ENCODE measurements at regions not wholly inside any gene's neighbourhood (a gene's known extent, or its start where the extent isn't known, plus 50 kb on each side); places are given as distances from the start of the nearest gene placed in this dataset.
"Not testable (repeated sequence)": the region's sequence is repeated elsewhere in the genome, so short reads cannot be mapped to it uniquely, and the experiment has no call there.

DNA sequence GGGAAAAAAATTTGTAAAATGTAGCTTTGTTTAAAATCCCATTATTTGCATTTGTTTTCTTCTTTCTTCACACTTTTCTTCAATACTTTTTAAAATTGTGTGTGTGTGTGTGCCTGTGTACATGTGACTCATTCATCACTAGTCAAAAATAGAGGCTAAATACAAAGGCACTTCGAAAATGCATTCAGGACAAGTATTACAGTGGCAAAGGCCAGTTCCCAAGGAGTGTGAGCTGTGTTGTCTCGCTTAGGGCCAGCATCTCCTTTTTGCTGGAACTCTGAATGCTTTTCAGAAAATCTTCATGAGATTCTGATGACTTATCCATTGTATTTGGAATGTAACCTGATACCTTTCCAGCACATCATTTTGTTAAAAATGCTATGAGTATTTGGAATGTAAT lies 288.5 kb upstream of the CNR1 start:
- no peak for DNase-seq (ENCODE audit: low spot score)

DNA sequence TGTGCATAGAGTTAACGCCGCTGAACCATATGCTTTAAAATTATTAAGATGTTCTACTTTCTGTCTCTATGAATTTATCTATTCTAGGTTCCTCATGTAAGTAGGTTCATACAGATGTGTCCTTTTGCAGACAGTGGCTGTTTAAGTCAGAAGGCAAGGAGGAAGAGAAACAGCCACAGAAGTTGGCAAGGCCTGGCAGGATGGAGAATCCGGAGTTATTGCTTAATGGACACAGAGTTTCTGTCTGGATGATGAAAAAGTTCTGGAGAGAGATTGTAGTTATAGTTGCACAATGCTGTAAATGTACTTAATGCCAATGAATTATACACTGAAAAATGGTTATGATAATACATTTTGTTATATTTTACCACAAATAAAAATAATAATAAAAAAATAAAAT lies 283.6 kb upstream of the CNR1 start:
- DNase-seq (ENCODE audit: low spot score): no peak

DNA sequence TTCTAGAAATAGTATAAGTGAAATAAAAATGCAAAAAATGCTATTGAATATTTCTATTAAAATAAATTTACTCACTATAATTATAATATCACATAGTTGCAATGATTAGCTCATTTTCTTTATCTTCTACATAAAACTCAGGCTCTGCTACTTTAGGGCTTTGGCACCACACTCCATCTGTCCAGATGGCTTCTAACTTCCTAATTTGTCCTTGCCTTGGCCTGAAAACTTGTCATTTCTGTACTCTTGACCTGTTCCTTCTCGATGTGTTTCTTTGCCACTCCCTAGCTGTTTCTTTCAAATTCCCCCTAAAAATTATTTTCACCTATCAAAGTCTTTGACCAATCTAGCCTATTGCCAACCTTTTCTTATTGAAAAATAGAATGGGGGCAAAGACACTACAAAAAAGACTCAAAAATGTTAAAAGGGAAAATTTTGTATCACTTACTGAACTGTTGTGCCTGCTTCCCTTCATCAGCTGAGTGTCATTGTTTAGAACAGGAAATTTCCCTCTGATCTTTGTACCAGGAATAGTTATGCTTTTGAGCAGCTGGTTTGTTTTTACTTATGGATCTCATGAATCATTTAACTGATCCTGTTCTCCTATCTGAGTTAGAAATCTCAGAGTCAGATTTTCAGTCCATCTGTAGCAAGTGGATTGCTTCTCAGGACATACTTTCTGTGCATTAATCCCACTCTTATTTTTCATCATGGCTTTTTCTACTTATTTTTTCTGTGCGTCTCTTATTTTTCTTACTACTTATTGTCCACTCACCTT lies 279.2 kb upstream of the CNR1 start:
- DNase-seq (ENCODE audit: low spot score): no peak

DNA sequence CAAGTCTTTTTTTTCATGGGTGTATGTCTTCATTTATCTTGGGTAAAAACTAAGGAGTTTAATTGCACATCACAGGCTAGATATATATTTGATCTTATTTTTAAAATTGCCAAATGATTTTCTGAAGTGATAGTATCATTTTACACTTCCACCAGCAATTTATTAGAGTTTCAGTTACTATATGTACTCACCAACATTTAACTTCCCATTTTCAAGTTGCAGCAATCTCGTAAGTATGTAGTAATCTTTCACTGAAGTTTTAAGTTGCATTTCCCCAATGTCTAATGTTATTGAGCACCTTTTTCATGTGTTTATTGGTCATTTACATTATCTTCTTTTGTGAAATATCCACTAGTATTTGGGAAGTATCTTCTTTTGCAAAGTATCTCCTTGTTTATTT lies 277.4 kb upstream of the CNR1 start:
- DNase-seq (ENCODE audit: low spot score): no peak

DNA sequence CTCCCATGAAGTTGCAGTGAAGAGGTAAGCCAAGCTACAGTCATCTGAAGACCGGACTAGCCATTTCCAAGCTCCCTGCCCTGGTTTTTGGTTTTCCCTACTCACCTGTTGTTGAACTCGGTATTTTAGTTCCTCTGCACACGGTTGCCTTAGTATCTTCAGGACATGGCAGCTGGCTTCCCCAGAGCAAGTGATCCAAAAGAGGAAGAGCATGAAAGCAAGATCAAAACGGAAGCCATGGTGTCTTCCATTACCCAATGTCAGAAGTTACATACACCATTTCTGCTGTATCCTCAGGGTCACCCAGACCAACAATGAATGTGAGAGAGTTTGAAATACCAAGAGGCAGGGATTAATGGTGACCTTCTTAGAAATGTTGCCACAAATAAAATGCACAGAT lies 276.6 kb upstream of the CNR1 start:
- no peak for DNase-seq (ENCODE audit: low spot score)

DNA sequence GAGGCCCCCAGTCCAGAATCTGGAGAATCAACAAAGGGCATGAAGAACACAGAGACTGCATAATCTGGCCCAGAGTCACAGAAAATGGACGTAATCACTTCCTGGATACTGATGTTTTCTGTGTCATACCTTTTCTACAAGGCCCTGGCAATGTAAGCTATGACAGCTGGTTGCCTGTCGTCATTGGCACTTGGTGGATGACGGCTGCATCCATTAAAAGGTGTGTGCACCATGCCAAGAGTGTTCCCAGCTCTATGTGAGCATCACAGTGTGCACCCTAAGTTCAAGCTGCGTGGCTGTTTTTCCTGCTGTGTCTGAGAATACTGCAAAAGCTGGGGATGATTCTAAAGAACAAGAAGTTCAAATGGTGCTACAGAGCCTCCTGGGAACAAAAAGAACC lies 275.2 kb upstream of the CNR1 start:
- no peak for DNase-seq (ENCODE audit: low spot score)

DNA sequence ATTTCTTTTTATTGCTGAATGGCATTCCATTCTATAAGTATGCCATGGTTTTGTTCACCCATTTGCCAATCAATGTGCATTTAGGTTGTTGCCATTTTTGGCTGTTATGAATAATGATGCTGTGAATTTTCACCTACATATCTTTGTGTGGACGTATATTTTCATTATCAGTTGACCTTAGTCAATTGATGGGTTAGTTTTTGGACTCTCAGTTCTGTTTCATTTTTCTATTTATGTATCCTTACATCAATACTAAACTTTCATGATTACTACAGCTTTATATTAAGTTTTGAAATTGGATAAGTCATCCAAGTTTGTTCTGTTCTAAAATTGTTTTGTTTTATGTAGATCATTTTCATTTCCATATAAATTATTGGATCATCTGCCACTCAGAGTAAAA lies 261.9 kb upstream of the CNR1 start:
- DNase-seq (ENCODE audit: low spot score): no peak

DNA sequence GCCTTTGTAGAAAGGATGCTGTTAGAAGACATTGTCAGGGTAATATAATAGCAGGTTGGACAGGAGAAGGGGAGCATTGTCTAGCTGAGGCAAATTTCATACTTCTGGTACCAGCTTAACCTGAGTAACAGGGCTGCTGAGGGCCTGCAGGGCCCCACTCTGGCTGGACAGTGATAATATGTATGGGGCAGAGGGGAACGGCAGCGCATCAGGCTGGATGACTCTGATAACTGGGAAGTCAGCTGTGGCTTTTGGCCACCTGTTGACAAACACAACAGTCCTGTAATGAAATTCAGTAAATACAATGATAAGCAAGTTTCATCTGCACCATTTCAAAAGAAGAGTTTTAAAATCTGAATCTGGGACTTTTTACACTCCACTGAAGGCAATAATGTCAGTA lies 259.9 kb upstream of the CNR1 start:
- no peak for DNase-seq (ENCODE audit: low spot score)

DNA sequence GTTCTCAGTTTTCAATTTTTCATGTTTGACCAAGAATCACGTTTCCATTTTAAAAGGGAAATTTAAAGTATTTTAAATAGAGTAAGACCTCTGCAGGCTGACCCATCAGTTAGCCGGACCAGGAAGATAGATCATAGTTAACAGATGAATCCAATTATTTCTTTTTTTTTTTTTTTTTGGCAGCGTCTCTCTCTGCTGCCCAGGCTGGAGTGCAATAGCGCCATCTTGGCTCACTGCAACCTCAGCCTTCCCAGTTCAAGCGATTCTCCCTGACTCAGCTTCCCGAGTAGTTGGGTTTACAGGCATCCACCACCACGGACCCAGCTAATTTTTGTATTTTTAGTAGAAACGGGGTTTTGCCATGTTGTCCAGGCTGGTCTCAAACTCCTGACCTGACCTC lies 256.7 kb upstream of the CNR1 start:
- DNase-seq (ENCODE audit: low spot score): no peak

DNA sequence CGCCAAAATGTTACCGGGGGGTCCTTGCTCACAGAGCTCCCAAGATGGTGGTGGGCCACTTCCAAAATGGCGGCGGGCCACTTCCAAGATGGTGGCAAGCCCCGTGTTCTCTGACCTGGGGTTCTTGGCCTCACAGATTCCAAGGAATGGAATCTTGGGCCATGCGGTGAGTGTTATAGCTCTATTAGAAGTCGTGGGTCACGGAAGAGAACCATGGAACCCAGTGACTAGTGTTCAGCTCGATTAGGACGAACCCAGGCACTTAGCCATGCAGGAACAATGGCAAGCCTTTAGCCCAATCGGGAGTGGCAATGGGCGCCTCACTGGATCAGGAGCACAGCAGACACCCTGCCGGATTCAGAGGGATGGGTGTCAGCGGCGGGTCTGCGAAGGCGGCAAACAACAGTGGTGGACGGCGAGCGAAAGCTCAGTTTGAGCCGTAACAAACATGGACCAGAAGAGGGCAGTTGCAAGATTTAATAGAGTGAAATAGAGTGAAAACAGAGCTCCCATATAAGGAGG lies 254.9 kb upstream of the CNR1 start:
- not testable (repeated sequence) for DNase-seq (ENCODE audit: low spot score)

DNA sequence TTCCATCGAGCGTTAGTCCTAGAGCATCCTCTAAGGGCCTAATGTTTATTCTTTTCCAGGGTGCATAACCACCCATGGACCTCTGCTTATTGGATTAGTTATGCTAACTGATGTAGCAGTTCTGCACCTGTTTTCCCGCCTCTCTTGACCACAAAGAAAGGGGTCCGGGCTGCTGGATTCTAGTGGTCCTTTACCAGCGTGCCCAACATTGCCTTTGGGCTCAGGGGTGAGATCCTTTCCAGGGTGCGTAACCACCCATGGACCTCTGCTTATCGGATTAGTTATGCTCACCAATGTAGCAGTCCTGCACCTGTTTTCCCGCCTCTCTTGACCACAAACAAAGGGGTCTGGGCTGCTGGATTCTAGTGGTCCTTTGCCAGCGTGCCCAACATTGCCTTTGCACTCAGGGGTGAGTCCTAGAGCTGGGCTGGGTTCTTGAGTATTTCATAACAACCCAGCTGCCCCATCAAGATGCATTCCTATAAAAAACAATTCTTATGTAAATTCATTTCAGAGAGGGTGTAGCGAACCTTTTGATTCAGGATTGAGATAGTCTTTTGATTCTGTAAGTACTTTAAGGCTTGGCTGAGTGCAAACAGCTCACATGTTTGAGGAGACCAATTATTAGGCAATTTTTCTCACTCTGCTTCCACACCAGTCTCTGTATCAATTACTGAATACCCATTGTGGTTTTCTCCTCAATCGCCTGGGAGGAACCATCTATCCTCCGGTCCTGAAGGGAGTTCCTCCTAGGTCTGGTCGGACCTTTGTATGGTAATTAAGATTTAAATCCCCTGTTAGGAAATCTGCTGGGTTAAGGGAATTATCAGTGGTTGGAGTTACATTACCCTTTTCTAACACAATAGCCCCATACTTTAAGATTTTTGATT lies 253.0 kb upstream of the CNR1 start:
- DNase-seq (ENCODE audit: low spot score): not testable (repeated sequence)

DNA sequence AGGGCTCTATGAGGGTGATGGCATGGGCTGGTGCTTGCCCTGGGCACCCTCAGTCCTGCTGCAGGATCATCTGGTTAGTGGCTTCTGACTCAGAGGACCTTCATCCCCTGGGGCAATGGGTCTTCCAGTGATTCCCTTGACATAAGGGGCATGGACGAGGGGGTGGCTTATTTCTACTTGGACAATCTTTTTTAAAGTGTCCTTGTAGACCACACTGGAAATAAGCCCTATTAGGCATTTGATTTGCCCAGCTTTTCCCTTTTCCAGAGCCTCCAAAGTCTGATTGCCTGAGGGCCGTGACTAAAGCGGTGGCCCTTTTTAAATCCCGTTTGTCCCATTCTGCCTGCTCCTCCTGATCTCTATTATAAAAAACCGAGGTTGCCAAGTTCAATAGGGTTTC lies 251.2 kb upstream of the CNR1 start:
- not testable (repeated sequence) for DNase-seq (ENCODE audit: low spot score)

DNA sequence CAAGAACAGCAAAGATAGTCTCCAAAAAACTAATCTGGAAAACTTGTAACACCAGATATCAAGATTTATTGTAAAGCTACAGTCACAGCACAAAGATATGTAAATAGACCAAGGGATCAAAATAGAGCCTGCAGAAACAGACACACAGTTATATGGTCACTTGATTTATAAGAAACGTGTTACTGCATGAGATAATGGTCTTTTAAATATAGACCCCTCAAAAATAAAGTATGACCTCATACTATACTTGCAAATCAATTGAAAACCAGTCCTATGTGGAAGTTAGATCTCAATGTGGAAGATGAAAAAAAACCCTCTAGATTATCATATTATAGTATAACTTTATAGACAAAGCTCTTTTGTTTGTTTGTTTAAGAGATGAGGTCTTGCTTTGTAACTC lies 247.3 kb upstream of the CNR1 start:
- no peak for DNase-seq (ENCODE audit: low spot score)

DNA sequence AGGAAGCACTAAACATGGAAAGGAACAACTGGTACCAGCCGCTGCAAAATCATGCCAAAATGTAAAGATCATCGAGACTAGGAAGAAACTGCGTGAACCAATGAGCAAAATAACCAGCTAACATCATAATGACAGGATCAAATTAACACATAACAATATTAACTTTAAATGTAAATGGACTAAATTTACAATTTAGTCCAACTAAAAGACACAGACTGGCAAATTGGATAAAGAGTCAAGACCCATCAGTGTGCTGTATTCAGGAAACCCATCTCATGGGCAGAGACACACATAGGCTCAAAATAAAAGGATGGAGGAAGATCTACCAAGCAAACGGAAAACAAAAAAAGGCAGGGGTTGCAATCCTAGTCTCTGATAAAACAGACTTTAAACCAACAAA lies 242.2 kb upstream of the CNR1 start:
- not testable (repeated sequence) for DNase-seq (ENCODE audit: low spot score)

DNA sequence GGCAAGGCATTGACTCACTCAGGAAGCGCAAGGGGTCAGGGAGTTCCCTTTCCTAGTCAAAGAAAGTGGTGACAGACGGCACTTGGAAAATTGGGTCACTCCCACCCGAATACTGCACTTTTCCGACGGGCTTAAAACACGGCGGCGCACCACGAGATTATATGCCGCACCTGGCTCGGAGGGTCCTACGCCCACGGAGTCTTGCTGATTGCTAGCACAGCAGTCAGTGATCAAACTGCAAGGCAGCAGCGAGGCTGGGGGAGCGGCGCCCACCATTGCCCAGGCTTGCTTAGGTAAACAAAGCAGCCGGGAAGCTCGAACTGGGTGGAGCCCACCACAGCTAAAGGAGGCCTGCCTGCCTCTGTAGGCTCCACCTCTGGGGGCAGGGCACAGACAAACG lies 240.5 kb upstream of the CNR1 start:
- DNase-seq (ENCODE audit: low spot score): not testable (repeated sequence)

DNA sequence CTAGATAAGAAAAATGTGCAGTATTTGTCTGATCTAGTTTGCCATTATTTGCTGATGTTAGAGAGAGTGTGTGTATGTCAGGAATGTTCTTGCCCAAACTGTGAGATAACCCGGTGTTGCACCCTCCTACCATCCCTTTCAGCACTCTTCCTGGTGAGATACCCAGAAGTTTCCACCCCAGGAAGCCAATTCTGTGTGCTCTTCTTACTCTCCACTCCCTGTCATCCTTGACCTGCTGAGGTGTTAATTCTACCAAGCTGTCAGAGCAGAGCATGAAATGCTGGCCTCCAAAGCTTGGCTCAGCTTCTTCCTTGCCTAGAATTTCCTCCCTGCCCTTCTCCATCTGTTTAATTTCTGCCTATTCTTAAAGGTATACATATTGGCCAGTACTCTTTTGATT lies 237.3 kb upstream of the CNR1 start:
- no peak for DNase-seq (ENCODE audit: low spot score)

DNA sequence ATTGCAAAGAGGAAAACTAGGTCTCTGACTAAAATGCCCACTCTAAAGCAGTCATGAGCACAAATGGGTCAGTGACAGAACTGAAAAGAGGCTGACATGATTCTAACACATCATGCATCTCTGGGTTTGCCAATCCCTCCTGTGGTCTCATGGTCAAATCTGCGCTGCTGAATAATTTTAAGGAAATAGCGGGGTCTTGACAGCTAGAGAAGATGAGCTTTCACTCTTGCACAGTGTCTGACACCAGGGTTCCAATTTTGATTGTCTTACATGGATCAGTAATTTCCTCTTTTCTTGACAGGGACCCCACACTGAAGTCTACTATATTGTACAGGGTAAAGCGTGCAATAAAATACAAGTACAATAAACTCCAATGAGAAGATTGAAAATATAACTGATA lies 236.8 kb upstream of the CNR1 start:
- DNase-seq (ENCODE audit: low spot score): no peak

DNA sequence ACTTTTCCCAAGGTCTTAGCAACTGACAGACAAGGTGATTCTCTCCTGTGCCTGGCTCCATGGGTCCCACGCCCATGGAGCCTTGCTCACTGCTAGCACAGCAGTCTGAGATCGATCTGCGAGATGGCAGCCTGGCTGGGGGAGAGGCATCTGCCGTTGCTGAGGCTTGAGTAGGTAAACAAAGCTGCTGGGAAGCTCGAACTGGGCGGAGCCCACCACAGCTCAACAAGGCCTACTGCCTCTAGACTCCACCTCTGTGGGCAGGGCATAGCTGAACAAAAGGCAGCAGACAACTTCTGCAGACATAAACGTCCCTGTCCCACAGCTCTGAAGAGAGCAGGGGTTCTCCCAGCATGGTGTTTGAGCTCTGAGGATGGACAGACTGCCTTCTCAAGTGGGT lies 224.9 kb upstream of the CNR1 start:
- not testable (repeated sequence) for DNase-seq (ENCODE audit: low spot score)

DNA sequence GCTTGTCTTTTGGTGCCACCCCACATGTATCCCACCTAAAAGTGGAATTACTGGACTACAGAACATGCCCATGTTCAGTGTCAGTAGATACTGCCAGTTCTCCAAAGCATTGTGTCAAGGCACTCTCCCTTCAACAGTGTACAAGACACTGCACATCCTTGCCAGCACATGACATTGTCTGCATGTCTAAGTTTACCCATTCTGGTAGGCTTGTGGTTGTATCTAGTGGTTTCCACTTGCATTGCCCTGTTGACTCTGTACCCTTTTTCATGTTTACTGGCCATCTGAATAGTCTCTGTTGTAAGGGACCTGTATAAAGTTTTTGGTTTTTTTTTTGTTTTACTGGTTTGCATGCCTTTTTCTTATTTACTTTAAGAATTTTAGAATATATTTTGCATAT lies 222.4 kb upstream of the CNR1 start:
- no peak for DNase-seq (ENCODE audit: low spot score)

DNA sequence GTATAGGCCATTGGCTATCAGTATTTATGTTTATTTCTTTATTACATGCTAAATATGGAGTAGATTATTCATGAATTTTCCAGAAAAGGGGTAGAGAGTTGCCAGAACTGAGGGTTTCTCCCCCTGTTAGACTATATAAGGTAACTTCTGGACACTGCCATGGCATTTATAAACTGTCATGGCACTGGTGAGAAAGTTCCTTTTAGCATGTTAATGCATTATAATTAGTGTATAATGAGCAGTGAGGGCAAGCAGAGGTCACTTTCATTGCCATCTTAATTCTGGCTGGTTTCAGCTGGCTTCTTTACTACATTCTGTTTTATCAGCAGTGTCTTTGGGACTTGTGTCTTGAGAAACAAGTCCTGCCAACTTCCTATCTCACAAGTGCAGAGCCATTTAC lies 220.0 kb upstream of the CNR1 start:
- DNase-seq (ENCODE audit: low spot score): no peak

DNA sequence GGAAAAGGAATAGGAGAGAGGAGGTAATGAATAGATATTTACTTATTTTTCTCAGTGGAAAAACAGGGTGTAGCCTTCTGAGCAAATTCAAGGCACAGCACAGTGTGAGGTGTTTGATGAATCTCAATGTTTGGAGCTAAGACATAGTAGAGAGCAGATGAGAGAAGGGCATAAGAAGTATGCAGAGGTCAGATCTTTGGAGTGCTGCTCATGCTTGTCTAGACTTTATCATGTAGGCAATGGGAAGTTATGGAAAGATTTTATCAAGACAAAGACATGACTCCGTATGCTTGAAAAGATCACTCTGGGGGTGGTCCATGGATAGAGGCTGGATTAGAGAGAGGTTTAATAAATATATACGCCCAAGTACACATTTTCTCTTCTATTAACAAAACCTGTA lies 217.0 kb upstream of the CNR1 start:
- no peak for DNase-seq (ENCODE audit: low spot score)

DNA sequence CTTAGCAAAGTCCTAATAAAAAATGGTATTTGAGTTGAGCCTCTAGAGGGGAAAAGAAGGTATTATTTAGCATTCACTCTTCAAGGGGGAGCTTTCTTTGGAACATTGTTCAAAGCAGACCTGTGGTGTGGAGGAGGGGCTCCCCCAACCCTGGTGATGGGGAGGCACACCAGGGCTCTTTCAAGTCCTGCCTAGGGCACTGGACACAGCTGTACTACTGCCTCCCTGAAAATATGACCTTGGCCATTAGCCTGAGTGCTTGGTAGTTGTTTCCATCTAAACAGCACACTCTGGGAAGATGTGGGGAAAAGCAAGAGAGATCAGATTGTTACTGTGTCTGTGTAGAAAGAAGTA lies 215.1 kb upstream of the CNR1 start:
- DNase-seq (ENCODE audit: low spot score): no peak

DNA sequence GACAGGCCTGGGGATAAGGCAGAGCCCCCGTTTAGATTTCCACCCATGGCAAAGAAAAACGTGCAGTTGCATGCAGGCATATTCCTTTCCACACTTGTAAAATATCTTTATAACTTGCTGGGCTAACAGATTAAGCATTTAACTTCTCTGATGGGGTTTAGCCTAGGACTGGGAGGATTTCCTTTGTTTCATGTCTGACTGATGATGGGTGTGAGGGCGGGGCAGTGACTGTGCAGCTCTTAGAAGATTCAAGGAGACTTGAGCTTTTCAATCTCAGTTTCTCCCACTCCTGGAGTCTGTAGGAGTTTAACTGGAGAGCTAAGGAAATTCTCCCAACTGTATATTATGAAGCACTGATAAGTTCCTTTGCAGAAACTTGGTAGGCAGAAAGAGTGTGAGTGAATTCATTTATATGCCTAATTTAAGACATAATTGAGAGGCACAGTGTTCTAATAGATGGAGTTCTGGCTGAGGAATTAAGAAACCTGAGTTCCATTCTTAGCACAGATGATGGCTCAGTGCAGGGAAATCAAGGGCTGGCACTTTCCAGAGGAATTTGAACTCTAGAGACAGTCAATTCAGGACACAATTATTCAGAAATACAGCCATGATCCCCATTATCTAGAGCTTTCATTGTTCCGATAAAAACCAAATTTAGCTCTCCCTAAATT lies 214.6 kb upstream of the CNR1 start:
- no peak for DNase-seq (ENCODE audit: low spot score)
